ENCODE measurements at regions not wholly inside any gene's neighbourhood (a gene's known extent, or its start where the extent isn't known, plus 50 kb on each side); places are given as distances from the start of the nearest gene placed in this dataset.

GRCh38 chr2:200254773-200255172, 51.7 kb upstream of the SPATS2L start:
- TF ChIP-seq, protein P1, sequence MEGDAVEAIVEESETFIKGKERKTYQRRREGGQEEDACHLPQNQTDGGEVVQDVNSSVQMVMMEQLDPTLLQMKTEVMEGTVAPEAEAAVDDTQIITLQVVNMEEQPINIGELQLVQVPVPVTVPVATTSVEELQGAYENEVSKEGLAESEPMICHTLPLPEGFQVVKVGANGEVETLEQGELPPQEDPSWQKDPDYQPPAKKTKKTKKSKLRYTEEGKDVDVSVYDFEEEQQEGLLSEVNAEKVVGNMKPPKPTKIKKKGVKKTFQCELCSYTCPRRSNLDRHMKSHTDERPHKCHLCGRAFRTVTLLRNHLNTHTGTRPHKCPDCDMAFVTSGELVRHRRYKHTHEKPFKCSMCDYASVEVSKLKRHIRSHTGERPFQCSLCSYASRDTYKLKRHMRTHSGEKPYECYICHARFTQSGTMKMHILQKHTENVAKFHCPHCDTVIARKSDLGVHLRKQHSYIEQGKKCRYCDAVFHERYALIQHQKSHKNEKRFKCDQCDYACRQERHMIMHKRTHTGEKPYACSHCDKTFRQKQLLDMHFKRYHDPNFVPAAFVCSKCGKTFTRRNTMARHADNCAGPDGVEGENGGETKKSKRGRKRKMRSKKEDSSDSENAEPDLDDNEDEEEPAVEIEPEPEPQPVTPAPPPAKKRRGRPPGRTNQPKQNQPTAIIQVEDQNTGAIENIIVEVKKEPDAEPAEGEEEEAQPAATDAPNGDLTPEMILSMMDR (IDR thresholded peaks at IDR 0.05; ENCODE audit: insufficient read depth in 1 of 2, low read depth in 1 of 2, low read length in 1 of 2, severe bottlenecking in 1 of 2, unreplicated experiment in 1 of 2): no peak
- intact Hi-C loops (cut with micrococcal nuclease; ENCODE audit: unreplicated experiment): loop anchor here (5.0 kb wide), 1 partner anchor 272 kb away; no protein-coding TSS in a partner anchor
- Histone ChIP-seq H3K4me1 (peaks cover 25% of the 10 kb centered on the region), H3K27me3 (replicated peaks; ENCODE audit: control insufficient read depth, insufficient read depth, low read length) (no peaks in the 10 kb centered on the region), H3K4me3 (ENCODE audit: low read depth, low read length) (no peak overlapping the region), H3K36me3 (ENCODE audit: control insufficient read depth, insufficient read depth, low read length) (no peaks in the 10 kb centered on the region), H3K9me3 (no peaks in the 10 kb centered on the region)
- no TSS peak for BruUV-seq (replicated peaks)
- ChIA-PET CTCF (no interaction called here), POLR2A (interaction anchor here (0.6 kb wide), 1 partner anchor 165 kb away, joined by 6 read pairs; no protein-coding TSS in a partner anchor)
- Mint-ChIP-seq H3K4me3 (ENCODE audit: unreplicated experiment) (no peak overlapping the region), H3K4me1 (ENCODE audit: low read depth, unreplicated experiment) (peaks cover 19% of the 10 kb centered on the region), H3K9me3 (ENCODE audit: unreplicated experiment) (no peaks in the 10 kb centered on the region), H3K27me3 (ENCODE audit: insufficient read depth, unreplicated experiment) (no peaks in the 10 kb centered on the region), H3K36me3 (ENCODE audit: insufficient read depth, unreplicated experiment) (no peaks in the 10 kb centered on the region), H3K27ac (ENCODE audit: unreplicated experiment) (no peak overlapping the region)
- no peak for DNase-seq

- Histone ChIP-seq H3K36me3 (ENCODE audit: control insufficient read depth, insufficient read depth, low read length) (no peaks in the 10 kb centered on the region), H3K27me3 (replicated peaks; ENCODE audit: control insufficient read depth, insufficient read depth, low read length) (no peaks in the 10 kb centered on the region), H3K4me3 (ENCODE audit: low read depth, low read length) (no peak overlapping the region), H3K9me3 (no peaks in the 10 kb centered on the region), H3K4me1 (peaks cover 33% of the 10 kb centered on the region)
- BruUV-seq (replicated peaks): no TSS peak
- H3K9me3 Mint-ChIP-seq (ENCODE audit: unreplicated experiment): no peaks in the 10 kb centered on the region
- H3K4me1 Mint-ChIP-seq (ENCODE audit: low read depth, unreplicated experiment): peaks cover 25% of the 10 kb centered on the region
- ChIA-PET CTCF (no interaction called here), POLR2A (no interaction called here)
- no peak overlapping the region for H3K27ac Mint-ChIP-seq (ENCODE audit: unreplicated experiment)
- H3K27me3 Mint-ChIP-seq (ENCODE audit: insufficient read depth, unreplicated experiment): no peaks in the 10 kb centered on the region
- no peaks in the 10 kb centered on the region for H3K36me3 Mint-ChIP-seq (ENCODE audit: insufficient read depth, unreplicated experiment)
- no peak overlapping the region for H3K4me3 Mint-ChIP-seq (ENCODE audit: unreplicated experiment)
- intact Hi-C loops (cut with micrococcal nuclease; ENCODE audit: unreplicated experiment): loop anchor here (5.0 kb wide), 1 partner anchor 273 kb away; no protein-coding TSS in a partner anchor
- TF ChIP-seq, protein P1 (IDR thresholded peaks at IDR 0.05; ENCODE audit: insufficient read depth in 1 of 2, low read depth in 1 of 2, low read length in 1 of 2, severe bottlenecking in 1 of 2, unreplicated experiment in 1 of 2): no peak
- no peak for DNase-seq
These were observed 50.9 kb upstream of the SPATS2L start for GRCh38 chr2:200255549-200255948.

All from Caco-2 (cell line).